Prostate gland (tissue), 2 donors: ENCODE measurements at regions not wholly inside any gene's neighbourhood (a gene's known extent, or its start where the extent isn't known, plus 50 kb on each side); places are given as distances from the start of the nearest gene placed in this dataset.

Experiments used
- DNase-seq: peaks from one replicate; pipeline ENCODE4 v3.0.0-alpha.2; 2019; ENCODE audit warnings: low spot score
- H3K27ac ChIP-seq, 2 donors: fragments of 200-600 bp; sonication (generic); 2 replicates each; pipeline ENCODE4 v1.5.1; 2017 to 2019
- H3K27me3 ChIP-seq: fragments of 200-600 bp; sonication (generic); replicated peaks from 2 replicates; pipeline ENCODE4 v1.5.1; 2019; ENCODE audit not compliant: insufficient read depth
- H3K36me3 ChIP-seq, 2 donors: fragments of 200-600 bp; sonication (generic); 1 replicate in 1 of 2; 2 replicates in 1 of 2; pipeline versions ENCODE4 v1.5.1 to v1.8.1; 2017 to 2019
- H3K4me1 ChIP-seq: fragments of 200-600 bp; sonication (generic); replicated peaks from 2 replicates; pipeline ENCODE4 v1.5.1; 2019
- H3K4me3 ChIP-seq, 2 donors: fragments of 200-600 bp; sonication (generic); 2 replicates each; pipeline ENCODE4 v1.5.1; 2017 to 2019
- H3K9me3 ChIP-seq: fragments of 200-600 bp; sonication (generic); 2 replicates; pipeline ENCODE4 v1.5.1; 2017
- CTCF ChIP-seq, 4 experiments: fragments of 200-600 bp in 2 of 4; fragments of 450-650 bp in 2 of 4; sonication (generic) in 2 of 4; IDR thresholded peaks; 1 replicate in 3 of 4; 2 replicates in 1 of 4; pipeline ENCODE4 v1.5.1; 2016 to 2019; ENCODE audit warnings: antibody characterized with exemption in 4 of 4, mild to moderate bottlenecking in 2 of 4, moderate library complexity in 2 of 4
- POLR2A ChIP-seq: fragments of 450-650 bp; IDR thresholded peaks from one replicate; pipeline ENCODE4 v1.6.1; 2016; ENCODE audit warnings: antibody characterized with exemption, mild to moderate bottlenecking
- POLR2AphosphoS5 ChIP-seq: sonication (generic); formaldehyde crosslinking; IDR thresholded peaks from one replicate; pipeline ENCODE4 v1.6.1; 2017; ENCODE audit warnings: antibody characterized with exemption
- WGBS: methylation state at CpG from one replicate; pipeline ENCODE4 v1.1.5; 2018; 5-methylcytosine and 5-hydroxymethylcytosine counted together
- intact Hi-C: fragments of 100-400 bp; cut with DNase I; formaldehyde crosslinking; loops from one replicate; pipeline ENCODE4 v1.14.2; 2022

- Histone ChIP-seq H3K27ac (no peak overlapping the region), H3K4me3 (no peak overlapping the region), H3K4me1 (no peaks in the 10 kb centered on the region), H3K36me3 (no peaks in the 10 kb centered on the region), H3K9me3 (no peaks in the 10 kb centered on the region), H3K27me3 (no peaks in the 10 kb centered on the region)
- TF ChIP-seq POLR2A: no peak
- DNase-seq: no peak
- WGBS: 95% methylated on average over 14 of the region's 14 CpGs
- intact Hi-C loops: no loop called here
These were observed 541.0 kb downstream of the FGF9 start for GRCh38 chr13:22211876-22212275.

GRCh38 chr13:22212576-22212975 lies 541.7 kb downstream of the FGF9 start:
- Histone ChIP-seq H3K4me3 (no peak overlapping the region), H3K27ac (no peak overlapping the region), H3K36me3 (no peaks in the 10 kb centered on the region), H3K4me1 (no peaks in the 10 kb centered on the region), H3K9me3 (no peaks in the 10 kb centered on the region), H3K27me3 (no peaks in the 10 kb centered on the region)
- DNase-seq: no peak
- intact Hi-C loops: no loop called here
- TF ChIP-seq CTCF (IDR thresholded peaks at IDR 0.05) (no peak), POLR2AphosphoS5 (no peak), POLR2A (no peak)
- 92% methylated on average over 10 of the region's 10 CpGs for WGBS

- Histone ChIP-seq H3K4me1 (no peaks in the 10 kb centered on the region), H3K27me3 (no peaks in the 10 kb centered on the region), H3K27ac (no peak overlapping the region), H3K36me3 (no peaks in the 10 kb centered on the region), H3K4me3 (no peak overlapping the region), H3K9me3 (no peaks in the 10 kb centered on the region)
- no peak for DNase-seq
- 67% methylated on average over 3 of the region's 3 CpGs for WGBS
- intact Hi-C loops: no loop called here
- TF ChIP-seq POLR2A (no peak), CTCF (IDR thresholded peaks at IDR 0.05) (no peak), POLR2AphosphoS5 (no peak)
These were observed 543.3 kb downstream of the FGF9 start for GRCh38 chr13:22214184-22214583.

DNA sequence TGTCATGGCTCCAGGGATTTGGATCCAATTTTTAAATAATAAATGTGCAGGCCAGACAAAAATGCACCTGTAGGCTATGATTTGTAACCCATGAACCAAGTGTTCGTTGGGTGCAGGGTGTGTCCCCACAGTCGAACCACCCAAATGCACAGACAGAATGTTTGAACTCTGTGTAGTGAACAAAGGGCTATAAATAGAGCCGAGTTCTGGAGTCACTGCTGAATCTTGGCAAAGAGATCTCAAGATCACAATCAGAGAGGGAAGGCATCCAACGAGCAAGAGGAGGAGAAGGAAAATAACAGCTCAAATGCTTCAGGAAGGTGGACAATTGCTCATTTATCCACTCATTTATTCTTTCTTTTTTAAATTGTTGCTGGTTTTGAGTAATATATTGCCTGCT lies 547.9 kb downstream of the FGF9 start:
- TF ChIP-seq POLR2AphosphoS5 (peak; percentile 62), CTCF (IDR thresholded peaks at IDR 0.05) (no peak)
- Histone ChIP-seq H3K9me3 (no peaks in the 10 kb centered on the region), H3K4me3 (no peak overlapping the region), H3K4me1 (no peaks in the 10 kb centered on the region), H3K27me3 (no peaks in the 10 kb centered on the region), H3K27ac (no peak overlapping the region), H3K36me3 (no peaks in the 10 kb centered on the region)
- WGBS: 4% methylated on average over 4 of the region's 4 CpGs
- intact Hi-C loops: no loop called here
- peak; percentile 32 for DNase-seq

DNA sequence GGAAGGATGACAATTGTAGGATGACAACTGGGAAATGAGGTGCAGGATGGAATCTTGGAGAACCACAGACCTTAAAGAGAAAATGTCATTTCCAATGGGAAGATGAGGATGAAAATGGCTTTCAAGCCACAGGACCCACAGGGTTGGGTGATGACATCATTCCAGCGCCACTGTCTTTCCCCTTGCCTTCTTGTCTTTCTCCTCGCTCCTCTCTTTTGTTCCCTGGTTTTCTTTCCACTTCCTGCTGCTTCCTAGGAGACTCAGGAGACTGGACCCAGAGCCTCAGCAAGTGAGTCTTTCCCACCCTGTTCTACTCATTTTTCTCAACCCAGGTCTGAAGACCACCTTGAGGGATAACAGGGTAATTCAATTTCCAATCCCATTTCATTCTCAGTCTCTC lies 548.8 kb downstream of the FGF9 start:
- DNase-seq: no peak
- no peaks in the 10 kb centered on the region for H3K27me3 ChIP-seq
- intact Hi-C loops: no loop called here
- TF ChIP-seq POLR2AphosphoS5: no peak
- TF ChIP-seq POLR2A: no peak
- TF ChIP-seq CTCF (IDR thresholded peaks at IDR 0.05): no peak
- no peak overlapping the region for H3K4me3 ChIP-seq
- H3K36me3 ChIP-seq: no peaks in the 10 kb centered on the region
- 98% methylated on average over 2 of the region's 2 CpGs for WGBS
- H3K4me1 ChIP-seq: no peaks in the 10 kb centered on the region
- no peaks in the 10 kb centered on the region for H3K9me3 ChIP-seq
- no peak overlapping the region for H3K27ac ChIP-seq
